Activated CD8-positive, alpha-beta memory T cell treated with anti-CD3 and anti-CD28 coated beads, Interleukin-2, amount 50 U/mL, for 48 hours (primary cell): ENCODE measurements at regions not wholly inside any gene's neighbourhood (a gene's known extent, or its start where the extent isn't known, plus 50 kb on each side); places are given as distances from the start of the nearest gene placed in this dataset.

ENCODE experiments used
- DNase-seq: peaks from one replicate; pipeline ENCODE4 v3.0.0-alpha.2; 2020

DNA sequence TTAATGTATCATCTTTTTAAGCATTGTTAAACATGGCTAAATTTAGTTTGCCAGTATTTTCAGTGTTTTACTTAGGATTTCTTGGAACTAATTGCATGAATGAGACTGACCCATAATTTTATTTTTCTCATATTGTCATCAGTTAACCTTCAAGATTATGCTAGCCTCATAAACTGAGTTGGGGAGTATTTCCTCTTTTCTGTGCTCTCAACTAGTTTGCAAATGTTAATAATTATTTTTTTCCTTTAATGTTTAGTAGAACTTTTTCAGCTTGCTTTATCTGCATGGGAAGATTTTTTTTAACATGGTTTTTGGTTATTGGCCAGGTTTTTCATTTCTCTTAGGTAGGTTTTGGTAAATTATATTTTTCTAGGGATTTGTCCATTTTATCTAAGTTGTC, 235.4 kb upstream of the SESN3 start:
- no peak for DNase-seq

DNA sequence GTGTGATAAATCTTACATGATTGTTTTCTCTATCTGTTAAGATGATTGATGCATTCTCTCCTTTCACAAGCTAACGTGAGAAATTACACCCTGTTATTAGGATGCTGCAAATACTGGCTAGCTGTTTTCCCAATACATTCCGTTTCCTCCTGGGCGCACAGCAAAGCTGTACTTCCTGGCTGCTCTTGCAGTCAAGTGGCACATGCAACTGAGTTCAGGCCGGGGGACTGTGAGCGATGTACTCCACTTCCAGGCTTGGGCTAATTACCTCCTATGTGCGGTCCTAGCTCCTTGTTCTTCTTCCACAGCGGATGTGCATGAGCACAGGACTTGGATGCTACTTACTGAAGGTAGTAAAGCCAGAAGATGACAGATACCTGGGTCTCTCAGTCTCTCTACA, 234.9 kb upstream of the SESN3 start:
- no peak for DNase-seq

DNA sequence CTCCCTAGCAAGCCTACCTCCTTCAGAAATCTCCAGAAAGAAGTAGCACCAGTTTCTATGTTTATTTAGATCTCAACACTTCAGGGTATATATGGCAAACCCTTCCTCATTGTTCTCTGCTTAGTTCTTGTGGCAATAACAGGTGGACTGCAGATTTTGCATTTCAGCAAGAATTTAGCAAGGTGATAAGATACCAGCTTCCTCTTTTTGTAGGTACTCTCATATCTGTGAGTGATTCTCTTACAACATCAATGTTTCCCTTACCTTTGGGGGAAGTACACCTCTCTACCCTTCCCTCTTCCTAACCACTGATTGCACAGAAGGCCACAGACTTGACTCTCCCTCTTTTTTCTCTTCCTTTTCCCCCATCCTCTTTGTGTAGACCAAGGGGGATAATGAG, 230.9 kb upstream of the SESN3 start:
- DNase-seq, result no peak

GRCh38 chr11:95461348-95461747, 230.3 kb upstream of the SESN3 start:
- no peak for DNase-seq

GRCh38 chr11:95459291-95460042, 228.5 kb upstream of the SESN3 start:
- no peak for DNase-seq

DNA sequence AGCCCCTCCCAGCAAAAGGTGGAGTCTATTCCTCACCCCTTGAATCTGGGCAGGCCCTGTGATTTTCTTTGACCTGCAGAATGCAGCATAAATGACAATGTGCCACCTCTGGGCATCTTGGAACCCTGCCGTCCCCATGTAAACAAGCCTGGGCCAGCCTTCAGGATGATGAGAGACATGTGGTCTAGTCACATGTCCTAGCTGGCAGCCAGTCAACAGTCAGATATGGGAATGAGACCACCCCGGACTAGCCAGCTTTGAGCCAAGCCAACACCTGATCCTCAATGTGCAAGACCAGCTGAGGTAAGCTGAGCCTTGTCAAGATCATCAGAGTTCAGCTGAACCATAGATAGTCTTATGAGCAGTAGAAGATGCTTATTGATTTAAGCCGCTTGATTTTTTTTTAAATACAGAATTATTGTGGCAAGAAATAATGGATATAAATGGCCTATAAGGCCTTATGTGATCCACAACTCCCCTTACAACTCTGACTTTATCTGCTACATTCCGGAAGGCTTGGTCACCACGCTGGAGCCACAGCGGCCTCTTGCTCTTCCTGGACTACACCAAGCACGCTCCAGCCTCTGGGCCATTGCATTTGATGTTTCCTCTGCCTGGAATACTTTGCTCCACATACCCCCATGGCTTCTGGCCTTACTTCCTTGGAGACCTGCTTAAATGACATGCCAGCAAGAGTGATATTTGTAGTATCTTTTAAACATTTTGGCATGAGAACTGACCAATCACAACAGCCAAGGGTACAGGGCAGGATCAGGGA, 225.9 kb upstream of the SESN3 start:
- no peak for DNase-seq

GRCh38 chr11:95455228-95455970, 224.4 kb upstream of the SESN3 start:
- DNase-seq, result no peak

GRCh38 chr11:95453616-95454171, 222.7 kb upstream of the SESN3 start:
- no peak for DNase-seq

GRCh38 chr11:95451682-95452081, 220.7 kb upstream of the SESN3 start:
- no peak for DNase-seq

GRCh38 chr11:95451261-95451660, 220.3 kb upstream of the SESN3 start:
- DNase-seq, result no peak

GRCh38 chr11:95450547-95451123, 219.6 kb upstream of the SESN3 start:
- no peak for DNase-seq

DNA sequence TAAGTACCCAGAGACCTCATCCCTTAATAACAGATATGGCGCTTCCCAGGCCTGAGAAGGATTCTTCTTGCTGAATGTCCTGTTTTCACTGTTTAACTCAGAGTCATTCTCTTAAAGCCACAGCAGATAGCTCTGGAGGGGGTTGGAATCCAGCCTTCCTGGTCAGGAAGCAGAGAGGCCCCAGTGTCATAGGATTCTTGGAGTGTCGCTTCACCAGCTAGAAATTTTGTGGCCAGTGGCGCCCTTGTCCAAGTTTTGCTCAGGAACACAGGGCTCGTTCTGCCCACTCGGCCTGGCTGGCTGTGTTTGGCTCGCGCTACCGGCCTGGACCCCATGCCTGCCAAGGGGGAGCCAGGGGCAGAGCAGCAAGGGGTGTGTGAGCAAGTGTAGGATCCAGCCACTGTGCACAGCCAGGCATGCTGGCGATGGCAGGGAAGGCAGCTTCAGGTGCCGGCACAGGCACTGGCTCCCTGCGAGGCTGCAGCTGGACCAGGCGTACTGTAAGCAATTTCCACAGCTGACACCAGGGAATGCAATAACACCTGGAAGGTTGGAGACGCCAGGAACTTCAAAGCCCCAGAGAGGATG, 214.8 kb upstream of the SESN3 start:
- no peak for DNase-seq

- no peak for DNase-seq
Measured at GRCh38 chr11:95444309-95445241, 213.6 kb upstream of the SESN3 start.

GRCh38 chr11:95443386-95443785, 212.4 kb upstream of the SESN3 start:
- no peak for DNase-seq

DNA sequence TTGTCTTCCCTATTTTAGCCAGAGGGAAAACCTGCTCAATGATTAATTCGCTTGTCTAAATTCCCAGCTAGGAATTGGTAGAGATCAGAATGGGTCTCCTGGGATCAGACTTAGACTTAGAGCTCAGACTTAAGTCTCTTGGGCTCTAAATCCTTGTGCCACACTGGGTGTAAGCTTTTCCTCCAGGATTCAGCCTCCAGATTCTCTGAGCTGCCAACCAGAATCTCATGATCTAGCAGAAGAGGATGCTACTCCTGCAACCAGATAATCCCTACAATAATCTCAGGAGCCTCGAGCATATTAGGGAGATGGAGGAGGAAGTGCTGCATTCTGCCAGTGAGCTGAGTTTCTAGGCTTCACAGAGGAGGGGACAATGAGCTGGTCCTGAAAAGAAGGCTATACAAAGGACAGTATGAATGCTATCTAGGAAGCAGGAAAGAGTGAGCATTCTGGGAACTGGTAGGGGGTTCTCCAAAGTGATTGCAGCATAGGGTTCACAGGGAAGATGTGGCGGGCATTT, 211.6 kb upstream of the SESN3 start:
- no peak for DNase-seq

- no peak for DNase-seq
Measured at GRCh38 chr11:95435628-95436353, 204.8 kb upstream of the SESN3 start.

DNA sequence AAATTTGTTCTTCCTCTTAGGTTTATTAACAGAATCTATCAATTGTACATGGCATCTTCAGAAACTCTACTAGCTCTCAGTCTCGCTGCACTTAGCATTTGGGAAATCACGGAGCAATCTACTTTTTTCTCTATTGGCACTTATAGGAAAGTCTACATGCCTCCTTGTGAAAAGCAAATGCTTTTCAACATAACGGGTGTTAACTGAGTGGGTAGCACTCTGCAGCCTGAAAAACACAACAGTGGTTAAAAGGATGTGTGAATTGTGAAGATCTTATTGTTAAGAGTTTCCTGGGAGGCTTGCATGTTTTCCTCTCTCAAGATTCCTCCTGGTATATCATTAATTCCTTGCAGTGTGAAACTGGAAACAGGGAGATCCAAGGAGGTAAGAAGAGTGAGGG, 204.2 kb upstream of the SESN3 start:
- no peak for DNase-seq

DNA sequence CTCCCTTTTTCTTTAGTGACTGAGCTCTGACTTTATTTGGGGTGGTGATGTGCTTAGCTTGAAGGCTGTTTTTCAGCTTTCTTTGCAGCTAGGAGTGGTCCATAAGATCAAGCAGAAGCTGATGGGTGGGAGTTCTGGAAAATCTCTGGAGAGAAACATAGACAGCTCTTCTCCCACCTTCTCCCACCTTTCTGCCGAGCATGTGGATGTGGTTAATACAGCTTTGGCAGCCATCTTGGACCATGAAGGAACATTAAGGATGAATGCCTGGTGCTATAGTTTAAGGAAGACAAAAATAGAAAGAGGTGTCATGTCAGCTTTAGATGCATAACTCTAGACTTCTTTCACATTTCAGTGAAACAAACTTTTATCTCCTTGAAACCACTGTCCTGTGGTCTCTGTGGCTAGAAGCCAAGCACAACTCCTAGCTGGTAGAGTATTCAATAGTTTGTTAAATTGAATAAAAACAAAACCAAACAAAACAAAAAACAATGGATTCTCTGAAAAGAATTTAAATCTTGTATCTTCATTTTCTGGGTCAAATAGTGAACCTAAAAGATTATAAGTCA, 203.6 kb upstream of the SESN3 start:
- no peak for DNase-seq

DNA sequence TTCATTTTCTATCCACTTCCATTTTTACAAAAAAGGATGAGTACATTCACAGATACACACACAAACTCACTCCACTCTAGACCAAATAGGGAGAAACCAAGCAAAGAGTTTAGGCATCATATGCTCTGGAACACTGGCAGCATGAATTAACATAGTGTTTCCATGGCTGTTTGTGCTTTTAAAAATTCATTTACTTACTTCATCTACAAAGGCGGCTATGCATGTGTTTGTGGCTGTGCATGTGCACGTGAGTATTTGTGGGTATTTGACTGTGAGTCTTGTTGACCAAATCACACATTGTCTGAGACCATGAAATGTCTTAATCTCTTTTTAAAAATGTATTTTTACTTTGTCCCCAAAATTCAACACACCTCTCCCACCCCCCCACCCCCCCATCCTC, 203.0 kb upstream of the SESN3 start:
- DNase-seq, result no peak
